ENCODE measurements at regions not wholly inside any gene's neighbourhood (a gene's known extent, or its start where the extent isn't known, plus 50 kb on each side); places are given as distances from the start of the nearest gene placed in this dataset.

GRCh38 chrY:16075701-16076100, 1551.4 kb downstream of the NLGN4Y start:
- TF ChIP-seq CTCF (IDR thresholded peaks at IDR 0.05) (no peak), POLR2A (IDR thresholded peaks at IDR 0.05) (no peak)

All from heart left ventricle (tissue), 13 donors.